ENCODE measurements at regions not wholly inside any gene's neighbourhood (a gene's known extent, or its start where the extent isn't known, plus 50 kb on each side); places are given as distances from the start of the nearest gene placed in this dataset.

GRCh38 chr1:2948001-2948750, 73.1 kb upstream of the ACTRT2 start:
- Histone ChIP-seq H2AFZ (ENCODE audit: low read length) (no peak overlapping the region), H3K4me2 (ENCODE audit: low read depth, low read length, poor library complexity, severe bottlenecking) (no peak overlapping the region), H3K9me3 (ENCODE audit: low read length) (no peaks in the 10 kb centered on the region; the same call in 1 of the 2 replicates), H3K79me2 (ENCODE audit: low read length) (no peaks in the 10 kb centered on the region), H3K27ac (ENCODE audit: low read length) (no peak overlapping the region), H3K9me2 (replicated peaks; ENCODE audit: insufficient read depth, low read length) (no peaks in the 10 kb centered on the region), H3K4me1 (ENCODE audit: low read length) (peaks cover 5% of the 10 kb centered on the region; the same call in 1 of the 2 replicates), H4K20me1 (ENCODE audit: insufficient read depth, low read depth, low read length) (no peaks in the 10 kb centered on the region), H3K4me3 (ENCODE audit: low read length) (no peak overlapping the region), H3K27me3 (ENCODE audit: low read length) (no peaks in the 10 kb centered on the region), H3K9ac (ENCODE audit: low read length) (no peak overlapping the region), H3K36me3 (ENCODE audit: insufficient read depth, low read length) (no peaks in the 10 kb centered on the region)
- DNase-seq: no peak

DNA sequence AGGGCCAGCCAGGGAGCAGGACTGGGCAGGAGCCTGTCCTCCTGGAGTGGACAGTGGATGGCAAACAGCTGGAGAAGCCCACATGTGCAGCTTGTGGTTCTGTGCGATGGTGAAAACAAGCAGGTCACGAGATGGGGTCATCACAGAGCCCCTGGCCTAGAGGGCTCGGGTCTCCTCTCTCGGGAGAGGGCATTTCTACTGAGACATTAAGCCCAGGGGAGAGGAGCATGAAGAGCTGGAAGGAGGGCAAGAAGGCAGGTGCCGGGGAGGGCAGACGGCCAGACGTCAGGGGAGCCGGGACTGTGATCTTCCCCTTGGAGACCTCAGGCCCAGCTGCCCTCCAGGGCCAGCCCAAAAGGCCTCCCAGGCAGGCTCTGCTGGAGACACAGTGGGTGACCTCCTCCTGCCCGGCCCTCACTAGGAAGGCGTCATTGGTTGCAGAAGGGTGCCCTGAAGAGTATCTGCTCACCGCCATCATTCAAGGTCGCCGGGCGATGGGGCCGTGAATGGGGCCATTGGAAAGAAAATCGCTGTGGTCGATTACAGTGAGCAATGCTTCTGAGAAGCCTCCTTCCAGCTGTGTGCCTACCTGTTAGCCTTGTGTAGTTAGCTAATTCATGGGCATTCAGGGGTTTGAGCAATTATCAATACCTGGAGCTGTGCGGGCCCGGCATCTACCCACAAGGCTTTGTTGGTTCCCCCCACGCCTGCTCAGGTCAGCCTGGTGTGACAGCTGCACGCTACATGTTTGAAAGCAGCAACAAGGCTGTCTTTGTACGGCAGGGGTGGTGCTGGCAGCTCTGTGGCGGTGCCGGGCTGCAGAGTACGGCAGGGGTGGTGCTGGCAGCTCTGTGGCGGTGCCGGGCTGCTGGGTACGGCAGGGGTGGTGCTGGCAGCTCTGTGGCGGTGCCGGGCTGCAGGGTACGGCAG, 72.3 kb upstream of the ACTRT2 start:
- no peak overlapping the region for H3K27ac ChIP-seq (ENCODE audit: low read length)
- H3K9me3 ChIP-seq (ENCODE audit: low read length): peaks cover under 1% of the 10 kb centered on the region
- DNase-seq: no peak
- H3K4me2 ChIP-seq (ENCODE audit: low read depth, low read length, poor library complexity, severe bottlenecking): no peak overlapping the region
- H3K79me2 ChIP-seq (ENCODE audit: low read length): no peaks in the 10 kb centered on the region
- H3K9ac ChIP-seq (ENCODE audit: low read length): no peak overlapping the region
- H3K4me3 ChIP-seq (ENCODE audit: low read length): no peak overlapping the region
- no peaks in the 10 kb centered on the region for H3K36me3 ChIP-seq (ENCODE audit: insufficient read depth, low read length)
- no peaks in the 10 kb centered on the region for H4K20me1 ChIP-seq (ENCODE audit: insufficient read depth, low read depth, low read length)
- H3K27me3 ChIP-seq (ENCODE audit: low read length): no peaks in the 10 kb centered on the region
- peaks cover 13% of the 10 kb centered on the region for H3K4me1 ChIP-seq (ENCODE audit: low read length)
- H2AFZ ChIP-seq (ENCODE audit: low read length): no peak overlapping the region
- H3K9me2 ChIP-seq (replicated peaks; ENCODE audit: insufficient read depth, low read length): no peaks in the 10 kb centered on the region

DNA sequence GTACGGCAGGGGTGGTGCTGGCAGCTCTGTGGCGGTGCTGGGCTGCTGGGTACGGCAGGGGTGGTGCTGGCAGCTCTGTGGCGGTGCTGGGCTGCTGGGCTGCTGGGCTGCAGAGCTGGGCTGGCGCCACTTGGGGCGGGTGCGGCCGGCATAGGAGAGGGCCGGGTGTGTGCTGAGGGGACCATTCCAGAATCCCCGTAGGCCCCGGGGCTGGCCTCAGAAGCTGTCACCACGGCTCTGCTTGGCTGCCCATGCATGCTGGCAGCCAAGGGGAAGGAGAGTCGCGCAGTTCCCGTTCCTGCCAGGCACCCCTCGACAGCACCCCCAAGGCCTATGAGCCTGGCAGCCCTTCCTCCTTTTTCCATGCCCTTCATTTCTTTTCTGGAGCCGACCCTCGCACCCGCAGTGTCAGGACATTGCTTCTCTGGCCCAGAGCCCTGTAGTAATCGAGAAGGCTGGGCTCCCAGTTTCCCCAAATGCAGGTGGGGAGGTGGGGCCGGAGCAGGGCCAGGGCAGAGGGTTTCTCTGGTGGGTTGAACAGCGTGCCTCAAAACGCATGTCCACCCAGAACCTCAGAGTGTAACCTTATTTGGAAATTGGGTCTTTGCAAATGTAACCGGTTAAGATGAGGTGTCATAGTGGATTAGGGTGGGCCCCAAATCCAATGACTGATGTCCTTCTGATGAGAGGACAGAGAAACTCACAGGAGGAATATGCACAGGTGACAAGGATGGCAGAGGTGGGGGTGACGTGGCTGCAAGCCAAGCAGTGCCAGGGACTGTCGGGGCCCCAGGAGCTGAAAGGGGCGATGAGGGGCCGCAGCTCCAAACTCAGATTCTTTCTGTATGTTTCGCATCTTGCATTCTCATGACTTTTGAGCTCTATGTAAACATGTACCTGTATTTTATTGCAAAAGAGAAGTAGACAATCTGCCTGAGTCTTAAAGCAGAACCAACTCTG, 71.0 kb upstream of the ACTRT2 start:
- peaks cover 17% of the 10 kb centered on the region for H3K4me1 ChIP-seq (ENCODE audit: low read length)
- H3K4me2 ChIP-seq (ENCODE audit: low read depth, low read length, poor library complexity, severe bottlenecking): no peak overlapping the region
- no peak overlapping the region for H3K4me3 ChIP-seq (ENCODE audit: low read length)
- DNase-seq: no peak
- peaks cover 13% of the 10 kb centered on the region for H3K9me3 ChIP-seq (ENCODE audit: low read length)
- H3K27me3 ChIP-seq (ENCODE audit: low read length): 0 out of 2 replicates have a peak, but pooled peaks cover 3% of the 10 kb centered on the region
- H3K27ac ChIP-seq (ENCODE audit: low read length): no peak overlapping the region
- H3K9ac ChIP-seq (ENCODE audit: low read length): no peak overlapping the region
- H4K20me1 ChIP-seq (ENCODE audit: insufficient read depth, low read depth, low read length): no peaks in the 10 kb centered on the region
- H3K79me2 ChIP-seq (ENCODE audit: low read length): no peaks in the 10 kb centered on the region
- no peaks in the 10 kb centered on the region; the same call in 1 of the 2 replicates for H3K36me3 ChIP-seq (ENCODE audit: insufficient read depth, low read length)
- H3K9me2 ChIP-seq (replicated peaks; ENCODE audit: insufficient read depth, low read length): no peaks in the 10 kb centered on the region
- H2AFZ ChIP-seq (ENCODE audit: low read length): no peak overlapping the region

- Histone ChIP-seq H3K9me2 (replicated peaks; ENCODE audit: insufficient read depth, low read length) (no peaks in the 10 kb centered on the region), H2AFZ (ENCODE audit: low read length) (no peak overlapping the region), H4K20me1 (ENCODE audit: insufficient read depth, low read depth, low read length) (no peaks in the 10 kb centered on the region), H3K4me1 (ENCODE audit: low read length) (peaks cover 17% of the 10 kb centered on the region), H3K9me3 (ENCODE audit: low read length) (peaks cover 13% of the 10 kb centered on the region), H3K36me3 (ENCODE audit: insufficient read depth, low read length) (no peaks in the 10 kb centered on the region; the same call in 1 of the 2 replicates), H3K9ac (ENCODE audit: low read length) (no peak overlapping the region), H3K27me3 (ENCODE audit: low read length) (0 out of 2 replicates have a peak, but pooled peaks cover 3% of the 10 kb centered on the region), H3K27ac (ENCODE audit: low read length) (no peak overlapping the region), H3K4me3 (ENCODE audit: low read length) (no peak overlapping the region), H3K79me2 (ENCODE audit: low read length) (no peaks in the 10 kb centered on the region), H3K4me2 (ENCODE audit: low read depth, low read length, poor library complexity, severe bottlenecking) (no peak overlapping the region)
- no peak for DNase-seq
These were observed 70.4 kb upstream of the ACTRT2 start for GRCh38 chr1:2950926-2951305.

DNA sequence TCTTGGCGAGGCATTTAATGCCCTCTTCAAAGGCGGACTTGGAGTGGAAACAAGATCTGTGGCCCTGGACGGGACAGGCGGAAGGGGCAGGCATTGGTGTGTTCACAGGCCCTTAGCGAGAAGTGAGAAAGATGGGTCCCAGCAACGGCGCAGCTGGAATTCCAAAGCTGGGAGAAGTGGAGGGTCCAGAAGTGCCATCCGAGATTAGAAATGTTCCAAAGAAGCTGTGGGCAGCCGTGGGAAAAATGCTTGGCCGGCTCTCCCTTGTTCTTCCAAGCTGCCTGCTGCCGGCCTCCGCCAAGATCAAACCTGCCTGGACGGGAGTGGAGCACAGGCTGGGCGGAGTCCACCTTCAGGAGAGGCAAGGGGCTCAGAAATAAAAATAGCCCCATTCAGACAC, 69.4 kb upstream of the ACTRT2 start:
- no peak overlapping the region for H3K9ac ChIP-seq (ENCODE audit: low read length)
- no peak for DNase-seq
- peaks cover 13% of the 10 kb centered on the region for H3K9me3 ChIP-seq (ENCODE audit: low read length)
- no peaks in the 10 kb centered on the region for H3K9me2 ChIP-seq (replicated peaks; ENCODE audit: insufficient read depth, low read length)
- H3K79me2 ChIP-seq (ENCODE audit: low read length): no peaks in the 10 kb centered on the region
- H3K36me3 ChIP-seq (ENCODE audit: insufficient read depth, low read length): no peaks in the 10 kb centered on the region; the same call in 1 of the 2 replicates
- H2AFZ ChIP-seq (ENCODE audit: low read length): no peak overlapping the region
- no peaks in the 10 kb centered on the region for H4K20me1 ChIP-seq (ENCODE audit: insufficient read depth, low read depth, low read length)
- H3K4me3 ChIP-seq (ENCODE audit: low read length): no peak overlapping the region
- 0 out of 2 replicates have a peak, but pooled peaks cover 3% of the 10 kb centered on the region for H3K27me3 ChIP-seq (ENCODE audit: low read length)
- H3K4me2 ChIP-seq (ENCODE audit: low read depth, low read length, poor library complexity, severe bottlenecking): no peak overlapping the region
- no peak overlapping the region for H3K27ac ChIP-seq (ENCODE audit: low read length)
- H3K4me1 ChIP-seq (ENCODE audit: low read length): peaks cover 17% of the 10 kb centered on the region

GRCh38 chr1:2952371-2952770, 68.9 kb upstream of the ACTRT2 start:
- Histone ChIP-seq H3K27ac (ENCODE audit: low read length) (no peak overlapping the region), H3K79me2 (ENCODE audit: low read length) (no peaks in the 10 kb centered on the region), H3K9me3 (ENCODE audit: low read length) (peaks cover 15% of the 10 kb centered on the region), H3K27me3 (ENCODE audit: low read length) (0 out of 2 replicates have a peak, but pooled peaks cover 3% of the 10 kb centered on the region), H2AFZ (ENCODE audit: low read length) (no peak overlapping the region), H3K36me3 (ENCODE audit: insufficient read depth, low read length) (no peaks in the 10 kb centered on the region; the same call in 1 of the 2 replicates), H3K9me2 (replicated peaks; ENCODE audit: insufficient read depth, low read length) (no peaks in the 10 kb centered on the region), H3K4me2 (ENCODE audit: low read depth, low read length, poor library complexity, severe bottlenecking) (no peak overlapping the region), H3K4me3 (ENCODE audit: low read length) (no peak overlapping the region), H3K4me1 (ENCODE audit: low read length) (peaks cover 17% of the 10 kb centered on the region), H3K9ac (ENCODE audit: low read length) (no peak overlapping the region), H4K20me1 (ENCODE audit: insufficient read depth, low read depth, low read length) (no peaks in the 10 kb centered on the region)
- DNase-seq: no peak

DNA sequence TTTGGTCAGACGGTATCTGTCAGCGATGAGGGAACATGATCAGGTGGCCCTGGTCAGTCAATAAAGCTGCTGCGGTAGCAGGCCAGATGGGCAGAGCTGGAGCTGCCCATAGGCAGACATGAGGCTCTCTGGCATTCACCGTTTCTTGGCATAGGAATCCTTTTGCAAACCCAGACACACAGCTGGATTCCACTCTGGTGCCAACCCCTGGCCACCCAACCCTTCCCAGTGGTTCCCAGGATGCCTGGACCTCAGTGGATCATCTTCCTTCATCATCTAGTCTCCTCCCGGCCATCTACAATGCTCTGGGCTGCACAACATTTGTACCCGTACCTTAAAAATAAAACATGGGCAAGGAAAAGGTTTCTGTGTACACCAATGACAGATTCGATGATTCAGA, 68.3 kb upstream of the ACTRT2 start:
- Histone ChIP-seq H4K20me1 (ENCODE audit: insufficient read depth, low read depth, low read length) (no peaks in the 10 kb centered on the region), H3K27ac (ENCODE audit: low read length) (no peak overlapping the region), H2AFZ (ENCODE audit: low read length) (no peak overlapping the region), H3K36me3 (ENCODE audit: insufficient read depth, low read length) (no peaks in the 10 kb centered on the region; the same call in 1 of the 2 replicates), H3K27me3 (ENCODE audit: low read length) (0 out of 2 replicates have a peak, but pooled peaks cover 3% of the 10 kb centered on the region), H3K9me3 (ENCODE audit: low read length) (peaks cover 15% of the 10 kb centered on the region), H3K4me2 (ENCODE audit: low read depth, low read length, poor library complexity, severe bottlenecking) (no peak overlapping the region), H3K4me3 (ENCODE audit: low read length) (no peak overlapping the region), H3K4me1 (ENCODE audit: low read length) (peaks cover 17% of the 10 kb centered on the region), H3K9ac (ENCODE audit: low read length) (no peak overlapping the region), H3K9me2 (replicated peaks; ENCODE audit: insufficient read depth, low read length) (no peaks in the 10 kb centered on the region), H3K79me2 (ENCODE audit: low read length) (no peaks in the 10 kb centered on the region)
- no peak for DNase-seq
